Stimulated activated CD8-positive, alpha-beta memory T cell treated with anti-CD3 and anti-CD28 coated beads, Interleukin-4, amount 100 ng/mL, for 48 hours (primary cell): ENCODE measurements at regions not wholly inside any gene's neighbourhood (a gene's known extent, or its start where the extent isn't known, plus 50 kb on each side); places are given as distances from the start of the nearest gene placed in this dataset.
"Not testable (repeated sequence)": the region's sequence is repeated elsewhere in the genome, so short reads cannot be mapped to it uniquely, and the experiment has no call there.

Experiments
- DNase-seq: peaks from one replicate; pipeline ENCODE4 v3.0.0-alpha.2; 2020

- DNase-seq: no peak
These were observed 1185.4 kb upstream of the SEMA6A start for GRCh38 chr5:117759849-117760499.

DNA sequence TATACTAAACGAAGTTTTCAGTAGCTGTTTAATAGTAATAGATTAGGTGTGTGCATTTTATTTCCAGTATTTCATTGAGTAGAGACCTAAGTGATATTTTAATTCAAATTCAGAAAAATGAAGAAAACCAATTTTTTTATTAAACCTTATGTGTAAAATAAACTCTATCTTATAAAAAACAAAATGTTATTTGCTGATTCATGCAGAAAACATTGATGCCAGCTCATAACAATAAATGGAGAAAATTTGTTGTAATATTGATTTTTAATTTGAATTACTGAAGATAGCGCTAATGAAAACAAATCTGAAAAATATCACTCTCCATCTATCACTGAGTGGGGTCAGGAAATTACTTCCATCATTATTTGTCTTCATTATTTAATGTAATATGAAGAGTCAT lies 1177.8 kb upstream of the SEMA6A start:
- DNase-seq: no peak

DNA sequence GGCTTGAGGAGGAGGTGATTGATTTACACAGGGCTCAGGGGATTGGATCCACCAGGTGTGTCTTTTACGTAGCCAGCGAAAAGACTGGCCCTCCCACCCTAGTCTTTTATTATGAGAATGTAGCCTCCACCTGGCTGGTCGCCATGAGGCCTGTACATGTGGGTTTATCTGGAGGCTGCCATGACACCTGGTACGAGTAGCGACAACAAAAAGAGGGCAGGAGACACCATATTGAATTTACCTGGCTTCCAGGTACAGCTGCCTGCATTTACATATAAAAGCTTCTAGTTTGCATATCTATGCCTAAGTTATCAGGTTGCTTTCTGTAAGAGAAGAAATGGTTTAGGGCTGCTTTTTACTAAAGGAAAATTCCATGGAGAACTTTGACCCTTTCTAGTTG lies 1173.7 kb upstream of the SEMA6A start:
- DNase-seq: no peak

DNA sequence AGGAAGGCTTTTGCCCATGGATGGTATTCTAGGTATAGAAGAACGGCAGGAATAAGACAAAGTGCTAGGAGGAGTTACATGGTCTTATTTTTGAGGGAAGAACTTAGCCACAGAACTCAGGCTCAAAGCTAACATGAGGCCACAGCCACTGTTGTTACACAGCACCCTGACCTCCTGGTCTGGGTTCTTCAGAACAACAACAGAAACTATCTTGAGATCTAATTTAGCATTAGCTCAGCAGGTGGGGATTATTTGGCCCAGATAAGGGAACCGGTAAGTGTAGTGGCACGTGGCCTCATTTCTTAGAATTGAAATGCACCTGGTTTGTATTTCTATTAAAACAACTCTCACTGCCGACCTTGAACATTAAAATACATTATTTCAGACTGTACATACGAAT lies 1168.7 kb upstream of the SEMA6A start:
- DNase-seq: no peak

GRCh38 chr5:117741655-117742206 lies 1167.1 kb upstream of the SEMA6A start:
- DNase-seq: no peak

GRCh38 chr5:117740268-117740667 lies 1165.6 kb upstream of the SEMA6A start:
- no peak for DNase-seq

DNA sequence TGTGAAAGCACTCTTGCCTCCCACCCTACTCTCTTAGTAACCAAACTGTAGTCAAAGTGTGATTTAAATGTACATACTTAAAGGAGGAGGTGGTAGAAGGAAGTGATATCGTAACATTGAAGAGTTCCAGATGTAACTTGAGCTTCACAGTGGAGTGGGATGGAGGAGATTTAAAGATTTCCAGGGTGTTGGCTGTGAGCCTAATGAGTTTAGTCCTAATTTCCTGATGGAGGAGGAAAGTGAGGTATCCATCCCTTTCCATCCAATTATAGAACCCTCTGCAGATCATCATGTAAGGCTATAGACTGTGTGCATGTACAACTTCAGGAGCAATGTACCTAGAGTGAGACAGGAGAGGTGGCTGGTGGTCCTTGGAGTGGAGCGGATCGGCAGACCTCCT lies 1163.9 kb upstream of the SEMA6A start:
- no peak for DNase-seq

- DNase-seq: no peak
These were observed 1162.1 kb upstream of the SEMA6A start for GRCh38 chr5:117736698-117737097.

GRCh38 chr5:117734056-117734455 lies 1159.4 kb upstream of the SEMA6A start:
- no peak for DNase-seq

- no peak for DNase-seq
These were observed 1158.4 kb upstream of the SEMA6A start for GRCh38 chr5:117733051-117733450.

- DNase-seq: no peak
These were observed 1157.6 kb upstream of the SEMA6A start for GRCh38 chr5:117732264-117732663.

- DNase-seq: no peak
These were observed 1156.8 kb upstream of the SEMA6A start for GRCh38 chr5:117731446-117731845.

DNA sequence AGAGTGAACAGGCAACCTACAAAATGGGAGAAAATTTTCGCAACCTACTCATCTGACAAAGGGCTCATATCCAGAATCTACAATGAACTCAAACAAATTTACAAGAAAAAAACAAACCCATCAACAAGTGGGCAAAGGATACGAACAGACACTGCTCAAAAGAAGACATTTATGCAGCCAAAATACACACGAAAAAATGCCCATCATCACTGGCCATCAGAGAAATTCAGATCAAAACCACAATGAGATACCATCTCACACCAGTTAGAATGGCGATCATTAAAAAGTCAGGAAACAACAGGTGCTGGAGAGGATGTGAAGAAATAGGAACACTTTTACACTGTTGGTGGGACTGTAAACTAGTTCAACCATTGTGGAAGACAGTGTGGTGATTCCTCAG lies 1146.2 kb upstream of the SEMA6A start:
- not testable (repeated sequence) for DNase-seq

- no peak for DNase-seq
These were observed 1144.8 kb upstream of the SEMA6A start for GRCh38 chr5:117719413-117719812.

DNA sequence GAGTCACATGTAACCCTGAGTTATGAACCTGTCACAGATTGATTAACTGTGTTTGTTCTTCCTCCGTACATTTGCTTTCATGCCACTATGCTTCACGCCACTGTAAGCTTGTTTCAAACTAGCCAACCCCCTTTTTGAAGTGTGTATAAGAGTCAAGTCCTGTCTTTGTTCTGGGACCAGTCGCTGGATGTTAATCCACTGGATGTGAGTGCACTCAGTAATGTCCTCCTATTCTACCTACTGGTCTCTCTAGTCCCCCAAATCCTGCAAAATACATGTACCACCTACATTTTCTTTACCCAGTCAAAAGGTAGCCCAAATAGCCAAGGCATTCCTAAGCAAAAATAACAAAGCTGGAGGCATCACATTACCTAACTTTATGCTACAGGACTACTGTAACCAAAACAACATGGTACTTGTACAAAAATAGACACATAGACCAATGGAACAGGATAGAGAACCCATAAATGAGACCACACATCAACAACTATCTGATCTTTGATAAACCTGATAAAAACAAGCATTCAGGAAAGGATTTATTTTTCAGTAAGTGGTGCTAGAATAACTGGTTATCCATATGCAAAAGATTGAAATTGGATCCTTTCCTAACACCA lies 1139.1 kb upstream of the SEMA6A start:
- DNase-seq: no peak

- no peak for DNase-seq
These were observed 1126.4 kb upstream of the SEMA6A start for GRCh38 chr5:117701062-117701461.

DNA sequence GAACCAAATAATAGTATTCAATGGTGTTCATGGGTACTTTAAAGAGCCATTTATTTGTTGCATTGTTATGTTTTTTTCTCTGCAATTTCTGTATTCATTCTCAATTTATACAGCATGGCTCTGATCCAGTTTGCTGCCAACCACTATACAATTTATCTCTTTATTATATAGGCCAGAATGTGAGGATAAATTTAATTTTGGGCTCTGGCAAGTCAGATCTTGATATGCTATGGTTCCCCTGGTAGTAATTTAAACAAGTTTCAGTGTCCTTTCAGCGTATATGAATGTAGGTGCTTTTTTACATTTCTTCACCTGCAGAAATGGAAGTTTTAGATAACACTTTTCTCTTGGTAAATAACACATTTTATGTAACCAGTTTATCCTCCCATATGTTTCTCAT lies 1118.0 kb upstream of the SEMA6A start:
- DNase-seq: no peak

GRCh38 chr5:117691081-117691870 lies 1116.7 kb upstream of the SEMA6A start:
- DNase-seq: no peak

GRCh38 chr5:117690612-117691011 lies 1116.0 kb upstream of the SEMA6A start:
- no peak for DNase-seq

DNA sequence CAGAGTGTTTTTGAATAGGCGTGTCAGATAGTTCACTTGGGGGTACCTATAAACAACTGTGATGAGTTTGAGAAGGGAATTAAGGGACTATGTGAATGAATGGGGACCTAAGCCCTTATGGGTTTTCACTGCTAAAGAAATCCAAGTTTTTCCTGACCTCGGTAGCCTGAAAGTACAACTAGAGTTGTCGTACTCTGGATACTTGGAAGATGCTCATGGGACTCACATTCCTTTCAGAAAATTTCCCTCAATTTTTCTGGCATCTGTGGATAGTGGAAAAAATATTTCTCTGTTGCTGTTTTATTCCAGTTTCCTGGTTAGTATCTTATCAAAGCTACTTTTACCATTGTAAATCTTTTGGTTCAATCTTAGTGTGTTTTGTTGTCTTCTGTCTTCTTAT lies 1112.3 kb upstream of the SEMA6A start:
- DNase-seq: no peak

DNA sequence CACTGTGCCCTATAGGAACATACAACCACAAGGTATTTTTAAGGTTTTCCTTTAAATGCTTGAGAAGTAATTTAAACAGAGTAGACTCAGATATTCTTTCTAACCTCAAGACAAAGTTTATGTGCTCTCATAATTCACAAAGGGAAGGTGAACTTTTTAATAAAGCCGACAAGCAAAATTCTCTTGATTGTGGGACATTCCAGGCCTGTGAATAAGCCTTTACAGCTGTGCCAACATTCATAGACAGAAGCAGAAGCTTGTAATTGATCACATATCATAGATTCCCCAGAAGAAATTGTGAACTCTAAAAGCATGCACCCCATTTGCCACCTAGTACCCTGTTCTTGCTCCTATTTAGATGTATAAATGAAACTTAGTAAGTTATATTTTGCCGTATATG lies 1107.8 kb upstream of the SEMA6A start:
- DNase-seq: no peak

GRCh38 chr5:117681431-117682254 lies 1107.0 kb upstream of the SEMA6A start:
- DNase-seq: no peak

GRCh38 chr5:117680426-117680825 lies 1105.8 kb upstream of the SEMA6A start:
- no peak for DNase-seq
